ENCODE measurements at regions not wholly inside any gene's neighbourhood (a gene's known extent, or its start where the extent isn't known, plus 50 kb on each side); places are given as distances from the start of the nearest gene placed in this dataset.

DNA sequence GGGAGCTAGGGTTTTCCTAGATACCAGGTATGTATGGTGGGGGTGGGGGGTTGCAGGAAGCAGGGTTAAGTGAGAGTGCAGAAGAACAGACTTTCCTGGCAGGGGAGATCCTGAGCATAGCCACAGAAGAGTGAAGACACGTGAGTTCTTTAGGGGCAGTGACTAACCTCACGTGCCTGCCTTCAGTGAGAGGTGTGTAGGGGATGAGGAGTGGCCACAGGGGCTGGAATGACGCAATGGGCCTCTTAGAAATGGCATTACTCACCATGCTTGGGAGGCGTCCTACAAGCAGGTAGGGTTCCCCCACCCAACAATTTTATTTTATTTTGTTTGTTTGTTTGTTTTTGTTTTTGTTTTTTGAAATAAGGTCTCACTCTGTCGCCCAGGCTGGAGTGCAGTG is 698.6 kb upstream of the NRP1 start:
- peaks cover 5% of the 10 kb centered on the region for H3K9me3 Mint-ChIP-seq (ENCODE audit: unreplicated experiment)
- no peak for DNase-seq (ENCODE audit: extremely low spot score, unreplicated experiment)
- H3K4me3 Mint-ChIP-seq (ENCODE audit: unreplicated experiment): no peak overlapping the region
- H3K4me1 Mint-ChIP-seq (ENCODE audit: unreplicated experiment): no peaks in the 10 kb centered on the region
- no peaks in the 10 kb centered on the region for H3K36me3 Mint-ChIP-seq (ENCODE audit: unreplicated experiment)
- H3K27ac Mint-ChIP-seq (ENCODE audit: unreplicated experiment): no peak overlapping the region
- no peak for TF ChIP-seq CTCF (IDR thresholded peaks at IDR 0.05)
- no peaks in the 10 kb centered on the region for H3K27me3 Mint-ChIP-seq (ENCODE audit: unreplicated experiment)

GRCh38 chr10:34032564-34032963 is 698.1 kb upstream of the NRP1 start:
- peaks cover 5% of the 10 kb centered on the region for H3K9me3 Mint-ChIP-seq (ENCODE audit: unreplicated experiment)
- no peak overlapping the region for H3K4me3 Mint-ChIP-seq (ENCODE audit: unreplicated experiment)
- TF ChIP-seq CTCF (IDR thresholded peaks at IDR 0.05): no peak
- no peaks in the 10 kb centered on the region for H3K4me1 Mint-ChIP-seq (ENCODE audit: unreplicated experiment)
- H3K36me3 Mint-ChIP-seq (ENCODE audit: unreplicated experiment): no peaks in the 10 kb centered on the region
- DNase-seq (ENCODE audit: extremely low spot score, unreplicated experiment): no peak
- no peaks in the 10 kb centered on the region for H3K27me3 Mint-ChIP-seq (ENCODE audit: unreplicated experiment)
- H3K27ac Mint-ChIP-seq (ENCODE audit: unreplicated experiment): no peak overlapping the region

- no peak overlapping the region for H3K4me3 Mint-ChIP-seq (ENCODE audit: unreplicated experiment)
- no peaks in the 10 kb centered on the region for H3K4me1 Mint-ChIP-seq (ENCODE audit: unreplicated experiment)
- DNase-seq (ENCODE audit: extremely low spot score, unreplicated experiment): no peak
- no peaks in the 10 kb centered on the region for H3K36me3 Mint-ChIP-seq (ENCODE audit: unreplicated experiment)
- H3K9me3 Mint-ChIP-seq (ENCODE audit: unreplicated experiment): peaks cover 5% of the 10 kb centered on the region
- no peaks in the 10 kb centered on the region for H3K27me3 Mint-ChIP-seq (ENCODE audit: unreplicated experiment)
- no peak for TF ChIP-seq CTCF (IDR thresholded peaks at IDR 0.05)
- H3K27ac Mint-ChIP-seq (ENCODE audit: unreplicated experiment): no peak overlapping the region
Measured at GRCh38 chr10:34031400-34031799, 696.9 kb upstream of the NRP1 start.

DNA sequence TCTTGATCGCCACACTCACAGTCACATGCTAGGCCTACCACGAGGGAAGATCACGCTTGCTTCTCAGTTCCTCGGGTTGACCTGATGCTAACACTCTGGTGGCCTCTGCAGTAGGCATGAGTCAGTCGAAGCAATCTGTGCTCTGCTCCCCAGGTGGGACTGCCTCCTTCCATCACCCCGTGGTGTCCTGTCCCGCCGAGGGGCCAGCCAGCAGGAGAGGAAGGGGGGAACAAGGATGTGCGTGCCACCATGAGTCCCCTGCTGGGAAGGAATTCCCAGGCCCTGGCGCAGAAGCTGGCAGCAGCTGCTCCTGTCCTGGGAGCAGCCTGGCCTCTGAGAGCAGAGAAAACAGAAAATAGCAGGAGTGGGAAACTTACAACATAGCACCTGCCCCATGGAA is 695.0 kb upstream of the NRP1 start:
- DNase-seq (ENCODE audit: extremely low spot score, unreplicated experiment): no peak
- Mint-ChIP-seq H3K27me3 (ENCODE audit: unreplicated experiment) (no peaks in the 10 kb centered on the region), H3K9me3 (ENCODE audit: unreplicated experiment) (peaks cover 7% of the 10 kb centered on the region), H3K4me3 (ENCODE audit: unreplicated experiment) (no peak overlapping the region), H3K4me1 (ENCODE audit: unreplicated experiment) (no peaks in the 10 kb centered on the region), H3K27ac (ENCODE audit: unreplicated experiment) (no peak overlapping the region), H3K36me3 (ENCODE audit: unreplicated experiment) (no peaks in the 10 kb centered on the region)
- no peak for TF ChIP-seq CTCF (IDR thresholded peaks at IDR 0.05)

DNA sequence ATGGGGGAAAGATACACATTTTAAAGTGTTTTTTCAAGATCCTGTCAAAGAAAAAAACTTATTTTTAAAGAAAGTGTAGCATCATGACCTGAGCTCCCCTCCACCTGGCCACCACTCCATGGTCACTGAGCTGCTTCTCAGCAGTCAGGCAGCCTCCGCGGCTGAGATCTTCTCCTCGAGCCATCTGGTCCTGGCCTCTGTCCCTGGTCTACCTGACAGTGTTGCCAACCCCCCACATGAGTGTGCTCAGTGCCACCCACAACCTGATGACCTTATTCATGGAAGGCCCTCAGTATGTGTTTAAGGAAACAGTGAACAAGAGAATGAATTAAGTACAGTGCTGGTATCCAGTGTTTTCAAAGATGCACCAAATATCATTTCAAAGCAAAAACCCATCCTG is 694.5 kb upstream of the NRP1 start:
- Mint-ChIP-seq H3K4me1 (ENCODE audit: unreplicated experiment) (no peaks in the 10 kb centered on the region), H3K9me3 (ENCODE audit: unreplicated experiment) (peaks cover 7% of the 10 kb centered on the region), H3K36me3 (ENCODE audit: unreplicated experiment) (no peaks in the 10 kb centered on the region), H3K4me3 (ENCODE audit: unreplicated experiment) (no peak overlapping the region), H3K27me3 (ENCODE audit: unreplicated experiment) (no peaks in the 10 kb centered on the region), H3K27ac (ENCODE audit: unreplicated experiment) (no peak overlapping the region)
- no peak for TF ChIP-seq CTCF (IDR thresholded peaks at IDR 0.05)
- DNase-seq (ENCODE audit: extremely low spot score, unreplicated experiment): no peak

Measured in osteocyte (in vitro differentiated cells).